ENCODE measurements at regions not wholly inside any gene's neighbourhood (a gene's known extent, or its start where the extent isn't known, plus 50 kb on each side); places are given as distances from the start of the nearest gene placed in this dataset.

DNA sequence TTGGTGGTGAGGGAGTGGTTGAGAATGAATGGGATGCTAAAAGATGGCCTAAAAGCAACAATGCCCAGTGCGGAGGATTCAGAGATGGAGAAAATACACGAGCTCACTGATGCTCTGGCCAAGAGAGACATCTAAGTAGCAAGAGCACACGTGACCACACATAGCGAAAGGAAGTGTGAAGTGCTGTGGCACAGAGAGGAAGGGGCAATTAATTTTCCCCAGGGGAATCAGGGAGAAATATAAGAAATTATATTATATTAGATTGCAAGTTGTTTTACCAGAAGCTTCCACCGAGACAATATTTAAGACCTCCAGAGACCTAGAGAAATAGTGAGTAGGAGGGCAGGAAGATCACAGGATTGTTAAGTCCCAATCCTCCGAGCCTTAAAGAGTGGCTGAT, 80.6 kb downstream of the RCN1 start:
- DNase-seq, result no peak
- Histone ChIP-seq H3K36me3 (replicated peaks) (no peaks in the 10 kb centered on the region), H3K4me3 (ENCODE audit: low read depth, low read length) (no peak overlapping the region), H3K27me3 (replicated peaks) (no peaks in the 10 kb centered on the region), H3K27ac (no peak overlapping the region)
- TF ChIP-seq, protein P1, sequence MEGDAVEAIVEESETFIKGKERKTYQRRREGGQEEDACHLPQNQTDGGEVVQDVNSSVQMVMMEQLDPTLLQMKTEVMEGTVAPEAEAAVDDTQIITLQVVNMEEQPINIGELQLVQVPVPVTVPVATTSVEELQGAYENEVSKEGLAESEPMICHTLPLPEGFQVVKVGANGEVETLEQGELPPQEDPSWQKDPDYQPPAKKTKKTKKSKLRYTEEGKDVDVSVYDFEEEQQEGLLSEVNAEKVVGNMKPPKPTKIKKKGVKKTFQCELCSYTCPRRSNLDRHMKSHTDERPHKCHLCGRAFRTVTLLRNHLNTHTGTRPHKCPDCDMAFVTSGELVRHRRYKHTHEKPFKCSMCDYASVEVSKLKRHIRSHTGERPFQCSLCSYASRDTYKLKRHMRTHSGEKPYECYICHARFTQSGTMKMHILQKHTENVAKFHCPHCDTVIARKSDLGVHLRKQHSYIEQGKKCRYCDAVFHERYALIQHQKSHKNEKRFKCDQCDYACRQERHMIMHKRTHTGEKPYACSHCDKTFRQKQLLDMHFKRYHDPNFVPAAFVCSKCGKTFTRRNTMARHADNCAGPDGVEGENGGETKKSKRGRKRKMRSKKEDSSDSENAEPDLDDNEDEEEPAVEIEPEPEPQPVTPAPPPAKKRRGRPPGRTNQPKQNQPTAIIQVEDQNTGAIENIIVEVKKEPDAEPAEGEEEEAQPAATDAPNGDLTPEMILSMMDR (IDR thresholded peaks at IDR 0.05; ENCODE audit: low read depth, low read length, missing control alignments), result no peak
- in situ Hi-C loops (cut with HindIII; ENCODE audit: low pct_ligation_motif_present, low sequenced_read_pairs), result no loop called here

DNA sequence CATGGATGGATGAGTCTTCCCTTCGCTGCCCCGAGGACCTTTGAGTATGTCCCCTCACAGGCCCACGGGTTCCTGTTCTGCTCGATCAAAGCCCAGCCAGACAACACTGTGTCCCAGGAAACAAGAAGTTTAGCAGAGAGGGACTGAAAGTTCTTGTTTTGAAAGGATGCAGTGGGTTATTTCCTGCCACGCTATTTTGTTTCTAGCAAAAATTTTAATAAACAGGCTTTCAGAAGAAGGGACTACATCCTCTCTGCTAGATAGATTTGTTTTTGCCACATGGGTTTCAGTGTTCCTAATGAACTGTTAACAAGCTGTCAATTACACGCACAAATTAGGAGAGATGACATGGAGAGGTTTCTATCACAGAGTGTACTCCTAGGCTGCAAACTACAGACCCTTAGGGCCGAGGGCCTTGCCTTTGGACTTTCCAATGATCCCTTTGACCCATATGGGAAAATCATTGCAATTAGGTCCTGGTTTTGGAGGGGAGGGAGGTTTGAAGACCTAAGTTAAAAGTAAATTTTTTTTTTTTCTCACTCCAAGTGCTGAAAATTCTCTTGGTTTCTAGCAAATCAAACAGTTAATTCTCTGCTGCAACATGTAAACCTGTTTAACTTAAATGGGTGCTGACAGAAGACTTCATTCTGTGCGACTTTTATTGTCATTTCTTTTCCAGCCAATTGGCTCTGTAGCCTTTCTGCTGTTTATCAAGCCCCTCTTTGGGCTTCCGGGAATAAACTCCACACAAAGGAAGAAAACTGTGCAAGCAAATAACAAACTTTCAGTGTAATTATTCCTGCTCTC, 81.4 kb downstream of the RCN1 start:
- in situ Hi-C loops (cut with HindIII; ENCODE audit: low pct_ligation_motif_present, low sequenced_read_pairs), result no loop called here
- no peak for DNase-seq
- Histone ChIP-seq H3K27ac (no peak overlapping the region), H3K4me3 (ENCODE audit: low read depth, low read length) (no peak overlapping the region), H3K36me3 (replicated peaks) (no peaks in the 10 kb centered on the region), H3K27me3 (replicated peaks) (no peaks in the 10 kb centered on the region)
- TF ChIP-seq, protein P1 (IDR thresholded peaks at IDR 0.05; ENCODE audit: low read depth, low read length, missing control alignments), result no peak

DNA sequence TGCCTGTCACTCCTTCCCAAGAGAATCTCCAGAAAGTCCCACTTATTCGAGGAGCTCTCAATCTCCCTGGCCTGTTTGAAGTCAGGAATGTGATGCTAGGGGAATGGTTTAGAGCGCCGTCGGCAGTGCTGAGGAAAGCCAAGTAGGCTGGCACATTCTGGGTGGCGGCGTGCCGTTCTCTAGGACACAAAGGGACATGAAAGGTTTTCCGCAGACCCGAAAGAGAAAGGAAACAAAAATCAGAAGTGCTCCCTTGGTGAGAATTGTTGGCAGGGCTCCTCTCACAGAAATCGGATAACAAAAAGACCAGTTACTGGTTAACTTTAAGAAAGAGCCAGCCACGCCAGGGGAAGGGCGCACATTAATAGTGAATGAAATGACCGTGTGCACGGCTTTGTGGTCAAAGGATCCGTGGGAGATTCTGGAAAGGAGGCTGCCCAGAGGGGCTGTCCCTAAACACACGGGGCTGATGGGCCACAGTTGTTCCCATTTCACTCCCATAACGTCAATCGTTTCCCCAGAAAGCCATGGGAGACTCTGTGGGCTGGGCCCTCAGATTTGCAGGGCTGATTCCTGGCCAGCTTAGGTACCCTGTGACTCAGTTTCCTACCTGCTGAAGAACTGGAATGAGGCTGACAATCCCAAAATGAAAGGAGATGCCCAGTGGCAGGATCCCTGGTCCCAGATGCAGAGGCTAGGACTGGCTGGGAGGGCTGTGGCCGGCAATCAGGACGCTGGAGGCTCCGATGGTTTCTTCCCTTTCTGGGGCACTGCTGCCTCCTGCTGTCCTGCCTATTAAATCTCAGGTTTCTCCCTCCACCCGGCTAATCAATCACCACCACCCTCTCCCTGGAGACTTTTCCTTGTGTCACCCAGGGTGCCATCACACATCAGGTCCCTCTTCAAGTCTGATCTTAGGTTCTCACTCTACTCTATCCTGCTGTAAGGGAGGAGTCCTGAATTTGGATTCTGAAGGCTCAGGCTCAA, 82.3 kb downstream of the RCN1 start:
- H3K27me3 ChIP-seq (replicated peaks), result no peaks in the 10 kb centered on the region
- H3K36me3 ChIP-seq (replicated peaks), result no peaks in the 10 kb centered on the region
- DNase-seq, result peak; percentile 49
- H3K4me3 ChIP-seq (ENCODE audit: low read depth, low read length), result peak overlapping the region; percentile 50
- TF ChIP-seq, protein P1 (IDR thresholded peaks at IDR 0.05; ENCODE audit: low read depth, low read length, missing control alignments), result peak; percentile 82
- in situ Hi-C loops (cut with HindIII; ENCODE audit: low pct_ligation_motif_present, low sequenced_read_pairs), result no loop called here
- no peak overlapping the region for H3K27ac ChIP-seq

DNA sequence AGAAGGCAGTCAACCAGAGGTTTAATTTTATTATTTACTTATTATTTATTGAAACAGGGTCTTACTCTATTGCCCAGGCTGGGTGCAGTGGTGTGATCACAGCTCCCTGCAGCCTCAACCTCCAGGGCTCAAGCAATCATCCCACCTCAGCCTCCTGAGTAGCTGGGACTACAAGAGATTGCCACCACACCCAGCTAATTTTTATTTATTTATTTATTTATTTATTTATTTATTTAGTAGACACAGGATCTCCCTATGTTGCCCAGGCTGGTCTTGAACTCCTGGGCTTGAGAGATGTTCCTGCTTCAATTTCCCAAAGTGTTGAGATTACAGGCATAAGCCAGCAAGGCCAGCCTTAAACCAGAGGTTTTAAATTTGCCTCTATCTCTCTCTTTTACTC, 83.1 kb downstream of the RCN1 start:
- H3K36me3 ChIP-seq (replicated peaks), result no peaks in the 10 kb centered on the region
- no peak overlapping the region for H3K4me3 ChIP-seq (ENCODE audit: low read depth, low read length)
- no peak for DNase-seq
- H3K27ac ChIP-seq, result no peak overlapping the region
- in situ Hi-C loops (cut with HindIII; ENCODE audit: low pct_ligation_motif_present, low sequenced_read_pairs), result no loop called here
- TF ChIP-seq, protein P1 (IDR thresholded peaks at IDR 0.05; ENCODE audit: low read depth, low read length, missing control alignments), result no peak
- H3K27me3 ChIP-seq (replicated peaks), result no peaks in the 10 kb centered on the region

DNA sequence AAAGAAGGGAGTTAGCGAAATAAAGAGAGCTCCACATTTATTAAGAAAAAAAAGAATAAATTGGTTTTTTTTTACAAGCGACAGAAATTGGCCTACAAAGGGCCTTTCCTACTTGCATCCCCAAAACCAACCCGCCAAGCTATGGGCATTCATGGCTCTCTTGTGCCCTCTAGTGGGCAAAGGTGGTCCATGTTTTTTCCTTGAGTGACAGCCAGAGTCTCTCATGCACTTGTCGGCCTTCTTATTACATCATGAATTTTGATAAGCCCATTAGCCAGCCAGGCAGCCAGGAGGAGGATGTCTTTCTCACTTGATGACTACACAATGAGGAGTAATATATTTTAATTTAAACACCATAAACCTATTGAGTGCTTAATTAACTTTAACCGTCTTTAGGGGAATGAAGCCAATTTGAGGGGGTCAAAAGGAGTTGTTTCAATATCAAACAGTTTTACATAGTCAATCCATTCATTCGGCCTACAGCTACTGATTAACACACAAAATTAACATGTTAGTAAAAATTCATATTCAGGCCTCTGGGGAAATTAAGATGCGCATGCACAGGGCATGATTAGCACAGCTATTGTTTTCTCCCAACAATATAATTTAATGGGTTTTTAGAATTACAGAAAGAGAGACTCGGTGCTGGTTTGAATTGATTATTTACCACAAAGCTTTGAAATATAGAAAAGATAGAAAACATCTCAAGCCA, 85.5 kb downstream of the RCN1 start:
- Histone ChIP-seq H3K27ac (no peak overlapping the region), H3K36me3 (replicated peaks) (no peaks in the 10 kb centered on the region), H3K4me3 (ENCODE audit: low read depth, low read length) (no peak overlapping the region), H3K27me3 (replicated peaks) (no peaks in the 10 kb centered on the region)
- peak; percentile 81 for DNase-seq
- in situ Hi-C loops (cut with HindIII; ENCODE audit: low pct_ligation_motif_present, low sequenced_read_pairs), result no loop called here
- TF ChIP-seq, protein P1 (IDR thresholded peaks at IDR 0.05; ENCODE audit: low read depth, low read length, missing control alignments), result peak; percentile 89
